SK-N-SH treated with all-trans-retinoic acid at 6 μM for 48 hours (cell line): ENCODE measurements at regions not wholly inside any gene's neighbourhood (a gene's known extent, or its start where the extent isn't known, plus 50 kb on each side); places are given as distances from the start of the nearest gene placed in this dataset.

Experiments used
- CSDC2 ChIP-seq: fragments of 250-450 bp; sonication (Bioruptor Pico); IDR thresholded peaks from 2 replicates; pipeline ENCODE4 v1.5.0; 2020; ENCODE audit warnings: mild to moderate bottlenecking, moderate library complexity
- ISL1 ChIP-seq: fragments of 250-450 bp; sonication (Bioruptor Pico); IDR thresholded peaks from 2 replicates; pipeline ENCODE4 v2.1.2; 2022; ENCODE audit warnings: mild to moderate bottlenecking, moderate library complexity
- OSR1 ChIP-seq: fragments of 250-450 bp; sonication (Bioruptor Pico); IDR thresholded peaks from 2 replicates; pipeline ENCODE4 v1.8.0; 2022; ENCODE audit warnings: moderate library complexity, mild to moderate bottlenecking, inconsistent platforms
- RARB ChIP-seq: fragments of 250-450 bp; sonication (Bioruptor Pico); IDR thresholded peaks from 2 replicates; pipeline ENCODE4 v1.8.0; 2021; ENCODE audit warnings: mild to moderate bottlenecking, moderate library complexity
- TCF4 ChIP-seq: fragments of 250-450 bp; sonication (Bioruptor Pico); IDR thresholded peaks from 2 replicates; pipeline ENCODE4 v1.8.0; 2021; ENCODE audit warnings: mild to moderate bottlenecking, moderate library complexity, borderline replicate concordance
- TOX ChIP-seq: fragments of 250-450 bp; sonication (Bioruptor Pico); IDR thresholded peaks from 2 replicates; pipeline ENCODE4 v1.8.0; 2021; ENCODE audit warnings: mild to moderate bottlenecking, moderate library complexity, borderline replicate concordance
- ZC3H10 ChIP-seq: fragments of 250-450 bp; sonication (Bioruptor Pico); IDR thresholded peaks from 2 replicates; pipeline ENCODE4 v1.5.1; 2021; ENCODE audit warnings: mild to moderate bottlenecking, moderate library complexity
- ZFP3 ChIP-seq: fragments of 250-450 bp; sonication (Bioruptor Pico); IDR thresholded peaks from 2 replicates; pipeline ENCODE4 v1.5.0; 2020; ENCODE audit warnings: mild to moderate bottlenecking, moderate library complexity
- ZFP30 ChIP-seq: fragments of 450-650 bp; formaldehyde crosslinking; IDR thresholded peaks from 2 replicates; pipeline ENCODE4 v1.5.0; 2022; ENCODE audit warnings: mild to moderate bottlenecking, moderate library complexity
- ZNF565 ChIP-seq: fragments of 450-650 bp; formaldehyde crosslinking; conservative IDR thresholded peaks from 2 replicates; pipeline ENCODE4 v1.5.0; 2020; ENCODE audit warnings: low read depth, mild to moderate bottlenecking, moderate library complexity
- ZNF8 ChIP-seq: fragments of 450-650 bp; formaldehyde crosslinking; IDR thresholded peaks from 2 replicates; pipeline ENCODE4 v1.5.0; 2020; ENCODE audit warnings: mild to moderate bottlenecking, moderate library complexity
- TF ChIP-seq, protein P1 (sequence below): fragments of 250-450 bp; sonication (Bioruptor Pico); IDR thresholded peaks from 2 replicates; pipeline ENCODE4 v1.5.1; 2020; ENCODE audit warnings: low read depth, mild to moderate bottlenecking, moderate library complexity
- TF ChIP-seq, protein P2 (sequence below): fragments of 250-450 bp; sonication (Bioruptor Pico); IDR thresholded peaks from 2 replicates; pipeline ENCODE4 v1.8.0; 2021; ENCODE audit warnings: low read depth, mild to moderate bottlenecking, moderate library complexity, borderline replicate concordance
- TF ChIP-seq, protein P3 (sequence below): fragments of 250-450 bp; sonication (Bioruptor Pico); IDR thresholded peaks from 2 replicates; pipeline ENCODE4 v1.8.0; 2020; ENCODE audit warnings: mild to moderate bottlenecking, moderate library complexity, borderline replicate concordance

DNA sequence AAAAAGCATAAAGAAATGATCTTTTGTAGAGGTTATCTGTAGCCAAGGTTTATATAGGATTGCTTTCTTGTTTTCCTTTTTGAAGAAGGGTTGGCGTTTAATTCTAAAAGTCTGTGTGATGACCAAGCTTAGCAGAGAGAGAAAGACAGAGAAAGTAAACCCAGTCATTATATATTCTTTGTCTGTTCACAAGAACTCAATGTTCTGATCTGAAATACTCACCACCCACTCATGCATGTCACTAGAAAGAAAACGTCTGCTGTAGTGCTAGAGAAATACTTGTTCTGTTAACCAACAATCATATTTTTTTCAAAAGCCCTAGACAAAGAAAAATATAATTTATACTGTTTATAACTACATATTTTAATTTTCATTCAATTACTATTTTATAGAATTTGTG is 173.7 kb upstream of the SLITRK5 start:
- TF ChIP-seq ZNF565, result no peak
- no peak for TF ChIP-seq ZFP3
- TF ChIP-seq TOX (CRISPR knock-in tag), result no peak
- TF ChIP-seq ZC3H10 (CRISPR knock-in tag), result no peak
- TF ChIP-seq ZFP30 (CRISPR knock-in tag), result no peak
- no peak for TF ChIP-seq OSR1 (CRISPR knock-in tag)
- TF ChIP-seq ZNF8, result no peak
- TF ChIP-seq, protein P1, sequence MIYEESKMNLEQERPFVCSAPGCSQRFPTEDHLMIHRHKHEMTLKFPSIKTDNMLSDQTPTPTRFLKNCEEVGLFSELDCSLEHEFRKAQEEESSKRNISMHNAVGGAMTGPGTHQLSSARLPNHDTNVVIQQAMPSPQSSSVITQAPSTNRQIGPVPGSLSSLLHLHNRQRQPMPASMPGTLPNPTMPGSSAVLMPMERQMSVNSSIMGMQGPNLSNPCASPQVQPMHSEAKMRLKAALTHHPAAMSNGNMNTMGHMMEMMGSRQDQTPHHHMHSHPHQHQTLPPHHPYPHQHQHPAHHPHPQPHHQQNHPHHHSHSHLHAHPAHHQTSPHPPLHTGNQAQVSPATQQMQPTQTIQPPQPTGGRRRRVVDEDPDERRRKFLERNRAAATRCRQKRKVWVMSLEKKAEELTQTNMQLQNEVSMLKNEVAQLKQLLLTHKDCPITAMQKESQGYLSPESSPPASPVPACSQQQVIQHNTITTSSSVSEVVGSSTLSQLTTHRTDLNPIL (CRISPR knock-in tag), result no peak
- TF ChIP-seq CSDC2 (CRISPR knock-in tag), result no peak
- TF ChIP-seq, protein P2, sequence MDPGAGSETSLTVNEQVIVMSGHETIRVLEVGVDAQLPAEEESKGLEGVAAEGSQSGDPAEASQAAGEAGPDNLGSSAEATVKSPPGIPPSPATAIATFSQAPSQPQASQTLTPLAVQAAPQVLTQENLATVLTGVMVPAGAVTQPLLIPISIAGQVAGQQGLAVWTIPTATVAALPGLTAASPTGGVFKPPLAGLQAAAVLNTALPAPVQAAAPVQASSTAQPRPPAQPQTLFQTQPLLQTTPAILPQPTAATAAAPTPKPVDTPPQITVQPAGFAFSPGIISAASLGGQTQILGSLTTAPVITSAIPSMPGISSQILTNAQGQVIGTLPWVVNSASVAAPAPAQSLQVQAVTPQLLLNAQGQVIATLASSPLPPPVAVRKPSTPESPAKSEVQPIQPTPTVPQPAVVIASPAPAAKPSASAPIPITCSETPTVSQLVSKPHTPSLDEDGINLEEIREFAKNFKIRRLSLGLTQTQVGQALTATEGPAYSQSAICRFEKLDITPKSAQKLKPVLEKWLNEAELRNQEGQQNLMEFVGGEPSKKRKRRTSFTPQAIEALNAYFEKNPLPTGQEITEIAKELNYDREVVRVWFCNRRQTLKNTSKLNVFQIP (CRISPR knock-in tag), result no peak
- TF ChIP-seq, protein P3, sequence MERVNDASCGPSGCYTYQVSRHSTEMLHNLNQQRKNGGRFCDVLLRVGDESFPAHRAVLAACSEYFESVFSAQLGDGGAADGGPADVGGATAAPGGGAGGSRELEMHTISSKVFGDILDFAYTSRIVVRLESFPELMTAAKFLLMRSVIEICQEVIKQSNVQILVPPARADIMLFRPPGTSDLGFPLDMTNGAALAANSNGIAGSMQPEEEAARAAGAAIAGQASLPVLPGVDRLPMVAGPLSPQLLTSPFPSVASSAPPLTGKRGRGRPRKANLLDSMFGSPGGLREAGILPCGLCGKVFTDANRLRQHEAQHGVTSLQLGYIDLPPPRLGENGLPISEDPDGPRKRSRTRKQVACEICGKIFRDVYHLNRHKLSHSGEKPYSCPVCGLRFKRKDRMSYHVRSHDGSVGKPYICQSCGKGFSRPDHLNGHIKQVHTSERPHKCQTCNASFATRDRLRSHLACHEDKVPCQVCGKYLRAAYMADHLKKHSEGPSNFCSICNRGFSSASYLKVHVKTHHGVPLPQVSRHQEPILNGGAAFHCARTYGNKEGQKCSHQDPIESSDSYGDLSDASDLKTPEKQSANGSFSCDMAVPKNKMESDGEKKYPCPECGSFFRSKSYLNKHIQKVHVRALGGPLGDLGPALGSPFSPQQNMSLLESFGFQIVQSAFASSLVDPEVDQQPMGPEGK, result no peak
- no peak for TF ChIP-seq ISL1
- TF ChIP-seq RARB (CRISPR knock-in tag), result no peak
- TF ChIP-seq TCF4 (CRISPR knock-in tag), result no peak
